ENCODE measurements at regions not wholly inside any gene's neighbourhood (a gene's known extent, or its start where the extent isn't known, plus 50 kb on each side); places are given as distances from the start of the nearest gene placed in this dataset.

- TF ChIP-seq ZNF10 (tag by site-specific recombination; IDR thresholded peaks at IDR 0.05) (no peak), ZNF558 (tag by site-specific recombination; IDR thresholded peaks at IDR 0.05) (no peak)
Observed at GRCh38 chrX:100072336-100072735, 337.7 kb downstream of the PCDH19 start.

All from HEK293 (cell line).